Mesenchymal stem cell (in vitro differentiated cells and primary cell): ENCODE measurements at regions not wholly inside any gene's neighbourhood (a gene's known extent, or its start where the extent isn't known, plus 50 kb on each side); places are given as distances from the start of the nearest gene placed in this dataset.

Experiments used
- DNase-seq: peaks from one replicate; pipeline ENCODE4 v3.0.0-alpha.2; 2013
- H2AFZ ChIP-seq: one replicate; pipeline ENCODE4 v1.6.1; 2013; ENCODE audit warnings: low read depth, mild to moderate bottlenecking, control low read depth, inconsistent platforms, low read length, moderate library complexity
- H2AK5ac ChIP-seq: 2 replicates; pipeline ENCODE4 v1.6.1; 2013; ENCODE audit warnings: low read length, moderate library complexity, mild to moderate bottlenecking, inconsistent platforms; ENCODE audit not compliant: severe bottlenecking
- H2BK120ac ChIP-seq: one replicate; pipeline ENCODE4 v1.6.1; 2013; ENCODE audit warnings: low read depth, mild to moderate bottlenecking, inconsistent platforms, low read length, moderate library complexity
- H2BK12ac ChIP-seq, 2 experiments: one replicate each; pipeline ENCODE4 v1.6.1; 2013; ENCODE audit warnings: inconsistent platforms in 2 of 2, low read length in 2 of 2, mild to moderate bottlenecking in 2 of 2, moderate library complexity in 2 of 2, control low read depth in 1 of 2
- H2BK15ac ChIP-seq: one replicate; pipeline ENCODE4 v1.6.1; 2013; ENCODE audit warnings: mild to moderate bottlenecking, low read depth, inconsistent platforms; ENCODE audit not compliant: poor library complexity, severe bottlenecking
- H2BK5ac ChIP-seq: 2 replicates; pipeline ENCODE4 v1.6.1; 2013; ENCODE audit warnings: low read depth, mild to moderate bottlenecking, low read length, control low read depth, inconsistent platforms; ENCODE audit not compliant: poor library complexity, severe bottlenecking
- H3K14ac ChIP-seq, 2 experiments: one replicate each; pipeline ENCODE4 v1.6.1; 2013; ENCODE audit warnings: inconsistent platforms in 2 of 2, low read length in 2 of 2, control low read depth in 1 of 2, mild to moderate bottlenecking in 1 of 2, moderate library complexity in 1 of 2
- H3K18ac ChIP-seq, 2 experiments: one replicate each; pipeline ENCODE4 v1.6.1; 2013; ENCODE audit warnings: inconsistent platforms in 2 of 2, low read length in 2 of 2, control low read depth in 1 of 2, low read depth in 1 of 2, mild to moderate bottlenecking in 1 of 2
- H3K23ac ChIP-seq, 2 experiments: one replicate each; pipeline ENCODE4 v1.6.1; 2013; ENCODE audit warnings: inconsistent platforms in 2 of 2, low read length in 2 of 2, mild to moderate bottlenecking in 2 of 2, moderate library complexity in 2 of 2, control low read depth in 1 of 2
- H3K27ac ChIP-seq: 2 replicates; pipeline ENCODE4 v1.5.1; 2013; ENCODE audit warnings: mild to moderate bottlenecking, moderate library complexity, low read length, control low read depth, inconsistent platforms; ENCODE audit not compliant: poor library complexity, severe bottlenecking
- H3K27me3 ChIP-seq, 2 experiments: 2 replicates each; pipeline versions ENCODE4 v1.6.1 to v1.7.0; 2013; ENCODE audit warnings: low read length in 2 of 2, mild to moderate bottlenecking in 2 of 2, moderate library complexity in 2 of 2, control low read depth in 1 of 2, inconsistent platforms in 1 of 2; ENCODE audit not compliant: control insufficient read depth in 1 of 2, insufficient read depth in 1 of 2
- H3K36me3 ChIP-seq, 2 experiments: 2 replicates each; pipeline versions ENCODE4 v1.6.1 to v1.7.0; 2013; ENCODE audit warnings: low read length in 2 of 2, control low read depth in 1 of 2, inconsistent platforms in 1 of 2, low read depth in 1 of 2, mild to moderate bottlenecking in 1 of 2; ENCODE audit not compliant: insufficient read depth in 2 of 2, control insufficient read depth in 1 of 2
- H3K4ac ChIP-seq, 2 experiments: one replicate each; pipeline ENCODE4 v1.6.1; 2013; ENCODE audit warnings: inconsistent platforms in 2 of 2, low read length in 2 of 2, mild to moderate bottlenecking in 2 of 2, moderate library complexity in 2 of 2, control low read depth in 1 of 2, low read depth in 1 of 2
- H3K4me1 ChIP-seq: 2 replicates; pipeline ENCODE4 v1.6.1; 2013; ENCODE audit warnings: low read depth, low read length, control low read depth; ENCODE audit not compliant: control insufficient read depth, insufficient read depth
- H3K4me2 ChIP-seq: 2 replicates; pipeline ENCODE4 v1.6.1; 2013; ENCODE audit warnings: low read length, mild to moderate bottlenecking, inconsistent platforms; ENCODE audit not compliant: poor library complexity, severe bottlenecking
- H3K4me3 ChIP-seq, 2 experiments: 2 replicates each; pipeline versions ENCODE4 v1.5.1 to v1.7.0; 2013; ENCODE audit warnings: low read length in 2 of 2, mild to moderate bottlenecking in 2 of 2, control low read depth in 1 of 2, low read depth in 1 of 2; ENCODE audit not compliant: insufficient read depth in 1 of 2
- H3K79me1 ChIP-seq: replicated peaks from 2 replicates; pipeline ENCODE4 v1.6.1; 2013; ENCODE audit warnings: mild to moderate bottlenecking, control low read depth, low read length, inconsistent platforms; ENCODE audit not compliant: poor library complexity, severe bottlenecking
- H3K9ac ChIP-seq: 2 replicates; pipeline ENCODE4 v1.7.0; 2013; ENCODE audit warnings: mild to moderate bottlenecking, low read length, moderate library complexity
- H3K9me3 ChIP-seq: 2 replicates; pipeline ENCODE4 v1.7.0; 2013; ENCODE audit warnings: mild to moderate bottlenecking, low read length; ENCODE audit not compliant: control insufficient read depth
- H4K8ac ChIP-seq: one replicate; pipeline ENCODE4 v1.6.1; 2013; ENCODE audit warnings: inconsistent platforms, mild to moderate bottlenecking, low read length, moderate library complexity
- H4K91ac ChIP-seq: one replicate; pipeline ENCODE4 v1.6.1; 2013; ENCODE audit warnings: mild to moderate bottlenecking, low read length, inconsistent platforms
- WGBS: methylation state at CpG from one replicate; pipeline ENCODE4 v1.1.7; 2013; ENCODE audit warnings: mixed read lengths; 5-methylcytosine and 5-hydroxymethylcytosine counted together

GRCh38 chr11:106177311-106177710 lies 99.8 kb downstream of the AASDHPPT start:
- DNase-seq = no peak
- no peak overlapping the region for H4K8ac ChIP-seq
- H3K36me3 ChIP-seq = no peaks in the 10 kb centered on the region
- H3K4me3 ChIP-seq = no peak overlapping the region
- no peak overlapping the region for H3K18ac ChIP-seq
- H3K79me1 ChIP-seq = no peaks in the 10 kb centered on the region
- H3K27ac ChIP-seq = no peak overlapping the region
- H3K4me1 ChIP-seq = no peaks in the 10 kb centered on the region
- no peak overlapping the region for H3K23ac ChIP-seq
- H3K4me2 ChIP-seq = no peak overlapping the region
- H3K14ac ChIP-seq = no peak overlapping the region
- WGBS = 90% methylated on average over 6 of the region's 6 CpGs
- no peak overlapping the region for H2BK12ac ChIP-seq
- no peak overlapping the region for H3K4ac ChIP-seq
- H4K91ac ChIP-seq = no peak overlapping the region
- no peaks in the 10 kb centered on the region for H3K27me3 ChIP-seq
- no peak overlapping the region for H2BK120ac ChIP-seq
- no peaks in the 10 kb centered on the region for H3K9me3 ChIP-seq
- no peak overlapping the region for H2AK5ac ChIP-seq
- no peak overlapping the region for H2AFZ ChIP-seq
- H3K9ac ChIP-seq = no peak overlapping the region
- no peak overlapping the region for H2BK5ac ChIP-seq
- no peak overlapping the region for H2BK15ac ChIP-seq

DNA sequence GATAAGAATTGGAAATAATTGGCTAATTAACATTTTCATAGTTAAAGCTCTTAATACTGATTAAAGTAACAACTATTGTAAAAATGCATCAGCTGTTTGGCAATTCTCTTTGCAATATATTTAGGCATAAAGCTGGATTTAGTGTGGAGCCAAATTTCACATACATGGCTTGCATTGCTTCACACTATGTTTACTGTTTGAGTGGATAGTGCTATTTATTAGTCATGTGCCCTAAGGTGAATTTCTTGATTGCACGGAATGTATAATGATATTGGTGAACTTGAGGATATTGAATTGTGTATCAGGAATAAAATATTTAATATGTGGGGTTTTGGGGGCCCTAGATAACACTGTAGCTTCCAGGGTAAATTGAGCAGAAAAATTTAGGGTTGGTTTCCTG lies 100.9 kb downstream of the AASDHPPT start:
- H3K27ac ChIP-seq = no peak overlapping the region
- WGBS = 80% methylated on average over 1 of the region's 1 CpG
- H3K23ac ChIP-seq = no peak overlapping the region
- no peak overlapping the region for H3K4ac ChIP-seq
- no peak overlapping the region for H2AK5ac ChIP-seq
- H3K9me3 ChIP-seq = peaks cover 4% of the 10 kb centered on the region
- DNase-seq = peak; percentile 38
- no peak overlapping the region for H2BK12ac ChIP-seq
- no peak overlapping the region for H3K14ac ChIP-seq
- no peak overlapping the region for H2BK5ac ChIP-seq
- H2BK120ac ChIP-seq = no peak overlapping the region
- no peak overlapping the region for H2BK15ac ChIP-seq
- H2AFZ ChIP-seq = no peak overlapping the region
- no peaks in the 10 kb centered on the region for H3K36me3 ChIP-seq
- H3K9ac ChIP-seq = no peak overlapping the region
- no peak overlapping the region for H3K4me3 ChIP-seq
- no peak overlapping the region for H4K91ac ChIP-seq
- no peak overlapping the region for H3K4me2 ChIP-seq
- no peaks in the 10 kb centered on the region for H3K27me3 ChIP-seq
- no peaks in the 10 kb centered on the region for H3K4me1 ChIP-seq
- H3K79me1 ChIP-seq = no peaks in the 10 kb centered on the region
- H3K18ac ChIP-seq = no peak overlapping the region
- no peak overlapping the region for H4K8ac ChIP-seq

DNA sequence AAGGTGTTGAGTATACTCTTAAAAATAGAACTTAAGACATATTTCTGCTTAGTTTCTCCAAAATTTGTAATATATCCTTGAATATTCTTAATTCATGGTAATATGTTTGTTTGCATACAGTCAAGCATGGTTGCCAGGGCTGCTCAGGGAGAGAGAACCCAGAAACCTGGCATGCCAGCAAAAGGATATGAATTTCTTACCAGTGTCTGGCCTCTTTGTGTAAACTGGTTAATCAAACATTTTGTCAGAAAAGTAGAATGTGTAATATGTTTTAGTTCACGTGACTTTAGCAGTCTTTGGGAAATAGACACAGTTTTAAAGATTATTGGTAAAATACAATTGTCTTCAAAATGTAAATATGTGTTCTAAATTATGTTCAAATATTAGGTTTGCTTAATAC lies 101.6 kb downstream of the AASDHPPT start:
- no peak overlapping the region for H3K14ac ChIP-seq
- H3K4ac ChIP-seq = no peak overlapping the region
- no peak overlapping the region for H3K4me3 ChIP-seq
- H2BK15ac ChIP-seq = no peak overlapping the region
- no peak overlapping the region for H2BK5ac ChIP-seq
- no peak for DNase-seq
- no peak overlapping the region for H4K8ac ChIP-seq
- no peak overlapping the region for H2AFZ ChIP-seq
- no peak overlapping the region for H2BK12ac ChIP-seq
- no peak overlapping the region for H3K27ac ChIP-seq
- no peak overlapping the region for H2BK120ac ChIP-seq
- no peaks in the 10 kb centered on the region for H3K79me1 ChIP-seq
- H3K9me3 ChIP-seq = peaks cover 4% of the 10 kb centered on the region
- no peak overlapping the region for H3K9ac ChIP-seq
- no peak overlapping the region for H3K23ac ChIP-seq
- no peak overlapping the region for H3K18ac ChIP-seq
- no peak overlapping the region for H3K4me2 ChIP-seq
- no peak overlapping the region for H2AK5ac ChIP-seq
- no peaks in the 10 kb centered on the region for H3K36me3 ChIP-seq
- H4K91ac ChIP-seq = no peak overlapping the region
- WGBS = no CpG with 5 or more reads among the region's 1 CpG
- H3K27me3 ChIP-seq = no peaks in the 10 kb centered on the region
- no peaks in the 10 kb centered on the region for H3K4me1 ChIP-seq

GRCh38 chr11:106186630-106187029 lies 109.2 kb downstream of the AASDHPPT start:
- no CpG with 5 or more reads among the region's 2 CpGs for WGBS
- no peaks in the 10 kb centered on the region for H3K27me3 ChIP-seq
- H2AK5ac ChIP-seq = no peak overlapping the region
- H2BK120ac ChIP-seq = no peak overlapping the region
- no peaks in the 10 kb centered on the region for H3K4me1 ChIP-seq
- peaks cover 9% of the 10 kb centered on the region for H3K9me3 ChIP-seq
- H3K14ac ChIP-seq = no peak overlapping the region
- H2BK12ac ChIP-seq = no peak overlapping the region
- no peaks in the 10 kb centered on the region for H3K36me3 ChIP-seq
- H3K4ac ChIP-seq = no peak overlapping the region
- H3K79me1 ChIP-seq = no peaks in the 10 kb centered on the region
- H3K4me2 ChIP-seq = no peak overlapping the region
- H2BK5ac ChIP-seq = no peak overlapping the region
- no peak overlapping the region for H4K91ac ChIP-seq
- no peak overlapping the region for H3K23ac ChIP-seq
- no peak overlapping the region for H2AFZ ChIP-seq
- peak; percentile 10 for DNase-seq
- no peak overlapping the region for H3K9ac ChIP-seq
- no peak overlapping the region for H4K8ac ChIP-seq
- no peak overlapping the region for H3K4me3 ChIP-seq
- no peak overlapping the region for H3K18ac ChIP-seq
- H3K27ac ChIP-seq = no peak overlapping the region
- H2BK15ac ChIP-seq = no peak overlapping the region
